CD4-positive, alpha-beta T cell treated with Interleukin-4 for 4 hours (primary cell): ENCODE measurements at regions not wholly inside any gene's neighbourhood (a gene's known extent, or its start where the extent isn't known, plus 50 kb on each side); places are given as distances from the start of the nearest gene placed in this dataset.
"Not testable (repeated sequence)": the region's sequence is repeated elsewhere in the genome, so short reads cannot be mapped to it uniquely, and the experiment has no call there.

Experiments
- DNase-seq: peaks from one replicate; pipeline ENCODE4 v3.0.0-alpha.2; 2020

- DNase-seq, result no peak
Measured at GRCh38 chr6:8175046-8175777, 72.9 kb upstream of the EEF1E1 start.

DNA sequence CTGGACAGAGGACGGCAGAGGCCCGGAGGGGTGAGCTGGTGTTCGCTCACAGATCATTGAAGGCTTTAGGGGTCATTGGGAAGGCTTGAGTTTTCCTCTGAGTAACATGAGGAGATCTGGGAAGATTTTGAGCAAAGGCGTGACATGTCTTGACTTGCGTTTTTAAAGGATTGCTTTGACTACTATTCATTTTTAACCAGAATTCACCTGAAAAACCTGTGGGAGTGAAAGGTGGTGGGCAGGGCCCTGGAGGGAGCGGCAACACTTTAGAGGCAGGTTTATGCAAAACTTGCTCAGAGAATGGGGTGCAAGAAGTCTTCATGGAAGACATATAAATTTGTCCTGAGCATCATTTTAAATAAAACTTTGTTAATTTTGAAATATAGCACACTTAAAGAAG is 72.2 kb upstream of the EEF1E1 start:
- no peak for DNase-seq

GRCh38 chr6:8172530-8172929 is 70.2 kb upstream of the EEF1E1 start:
- no peak for DNase-seq

DNA sequence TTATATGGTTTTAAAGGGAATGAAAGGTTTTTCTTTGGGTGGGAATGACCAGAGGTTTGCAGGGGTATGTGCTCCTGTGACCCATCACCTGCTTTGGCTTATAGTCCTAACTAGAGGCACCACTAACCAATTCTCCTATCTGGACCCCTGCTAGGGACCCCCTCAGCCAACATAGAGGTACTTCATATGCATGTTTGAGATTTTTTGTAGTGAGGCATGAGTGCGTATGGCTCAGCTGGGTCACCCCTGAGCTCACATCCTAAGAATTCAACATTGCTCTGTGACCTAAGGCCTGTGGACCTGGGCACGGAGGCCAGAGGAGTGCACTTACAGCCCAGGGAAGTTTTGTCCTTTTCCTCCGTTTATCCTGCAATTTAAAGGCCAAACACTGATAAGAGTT is 68.4 kb upstream of the EEF1E1 start:
- DNase-seq, result no peak

DNA sequence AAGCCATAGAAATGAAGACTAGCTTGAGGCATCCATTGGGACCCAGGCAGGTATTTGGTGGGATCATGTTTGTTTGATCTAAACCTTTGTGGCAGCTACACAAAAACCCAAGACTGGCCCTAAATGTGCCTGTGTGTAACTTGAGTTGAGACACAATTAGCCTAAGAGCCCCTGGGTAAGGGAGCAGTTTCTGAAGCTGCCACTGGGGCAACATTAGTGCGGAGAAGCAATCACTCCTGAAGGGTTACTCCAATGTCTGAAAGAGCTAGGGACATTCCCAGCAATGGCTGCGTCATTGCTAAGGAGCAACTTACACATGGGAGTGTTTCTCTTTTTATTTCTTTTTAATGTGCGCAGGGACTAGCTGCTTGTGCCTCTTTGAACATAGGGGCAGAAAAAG is 67.9 kb upstream of the EEF1E1 start:
- DNase-seq, result no peak

GRCh38 chr6:8166156-8166555 is 63.8 kb upstream of the EEF1E1 start:
- no peak for DNase-seq

- not testable (repeated sequence) for DNase-seq
Measured at GRCh38 chr6:8165008-8165407, 62.7 kb upstream of the EEF1E1 start.

DNA sequence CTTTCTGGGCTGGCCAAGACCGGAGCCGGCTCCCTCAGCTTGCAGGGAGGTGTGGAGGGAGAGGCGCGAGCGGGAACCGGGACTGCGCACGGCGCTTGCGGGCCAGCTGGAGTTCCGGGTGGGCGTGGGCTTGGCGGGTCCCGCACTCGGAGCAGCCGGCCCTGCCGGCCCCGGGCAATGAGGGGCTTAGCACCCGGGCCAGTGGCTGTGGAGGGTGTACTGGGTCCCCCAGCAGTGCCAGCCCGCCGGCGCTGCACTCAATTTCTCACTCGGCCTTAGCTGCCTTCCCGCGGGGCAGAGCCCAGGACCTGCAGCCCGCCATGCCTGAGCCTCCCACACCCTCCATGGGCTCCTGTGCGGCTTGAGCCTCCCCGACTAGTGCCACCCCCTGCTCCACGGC is 61.9 kb upstream of the EEF1E1 start:
- DNase-seq, result not testable (repeated sequence)

DNA sequence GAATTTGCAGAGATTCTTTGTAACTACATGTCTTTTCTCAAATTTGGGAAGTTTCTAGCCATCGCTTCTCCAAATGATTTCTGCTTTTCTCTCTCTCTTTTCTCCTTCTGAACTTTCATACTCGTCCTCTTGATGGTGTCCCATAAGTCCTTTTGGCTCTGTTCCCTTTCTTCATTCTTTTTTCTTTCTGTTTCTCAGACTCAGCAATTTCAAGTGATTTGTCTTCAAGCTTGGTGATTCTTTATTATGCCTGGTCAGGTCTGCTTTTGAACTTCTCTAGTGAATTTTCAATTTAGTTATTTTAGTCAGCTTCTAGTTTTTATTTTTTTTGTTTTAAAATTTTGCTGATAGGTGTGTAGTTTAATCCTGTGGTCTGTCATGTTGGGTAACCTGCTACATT is 57.6 kb upstream of the EEF1E1 start:
- DNase-seq, result no peak

GRCh38 chr6:8157839-8158238 is 55.5 kb upstream of the EEF1E1 start:
- no peak for DNase-seq

GRCh38 chr6:8155259-8156012 is 53.1 kb upstream of the EEF1E1 start:
- no peak for DNase-seq
